Mucosa of descending colon (tissue), 3 donors: ENCODE measurements at regions not wholly inside any gene's neighbourhood (a gene's known extent, or its start where the extent isn't known, plus 50 kb on each side); places are given as distances from the start of the nearest gene placed in this dataset.

Source experiments
- ATAC-seq: fragments of 200-7000 bp; cut with Tn5 transposase; one replicate; pipeline ENCODE4 v1.9.1; 2020; ENCODE audit warnings: mild to moderate bottlenecking, moderate library complexity
- DNase-seq, 3 donors: peaks; one replicate each; pipeline ENCODE4 v3.0.0-alpha.2; 2020
- H3K36me3 ChIP-seq: fragments of 200-600 bp; one replicate; pipeline ENCODE4 v1.8.0; 2021; ENCODE audit warnings: low read depth, mild to moderate bottlenecking
- H3K4me1 ChIP-seq: fragments of 200-600 bp; one replicate; pipeline ENCODE4 v1.8.0; 2021; ENCODE audit warnings: low read depth, mild to moderate bottlenecking
- H3K4me3 ChIP-seq: fragments of 200-600 bp; one replicate; pipeline ENCODE4 v1.8.0; 2021; ENCODE audit warnings: mild to moderate bottlenecking
- H3K9me3 ChIP-seq: fragments of 200-600 bp; one replicate; pipeline ENCODE4 v1.8.0; 2021; ENCODE audit warnings: mild to moderate bottlenecking
- CTCF ChIP-seq: fragments of 200-600 bp; IDR thresholded peaks from one replicate; pipeline ENCODE4 v1.8.0; 2022; ENCODE audit warnings: antibody characterized with exemption, mild to moderate bottlenecking
- intact Hi-C, 2 donors: fragments of 100-400 bp; cut with DNase I in 1 of 2; cut with micrococcal nuclease in 1 of 2; formaldehyde crosslinking; loops; one replicate each; pipeline versions ENCODE4 v1.11.0 to v1.11.1; 2022; cut with DNase I, micrococcal nuclease
- donor health status: DM: no; HTN: no; CAD: no; lungs with moderate emphysema.
- donor health status: DM: no; HTN: no; CAD: no.
- donor health status: DM: no; HTN: yes; CAD: no.

GRCh38 chr3:178048768-178049167 lies 487.5 kb upstream of the KCNMB2 start:
- H3K36me3 ChIP-seq: no peaks in the 10 kb centered on the region
- no peaks in the 10 kb centered on the region for H3K4me1 ChIP-seq
- no peak for TF ChIP-seq CTCF
- no peaks in the 10 kb centered on the region for H3K9me3 ChIP-seq
- DNase-seq: no peak
- no peak overlapping the region for H3K4me3 ChIP-seq
- ATAC-seq: no peak
- intact Hi-C loops: no loop called here

- DNase-seq: no peak
Measured at GRCh38 chr3:178054471-178054870, 481.8 kb upstream of the KCNMB2 start.

DNA sequence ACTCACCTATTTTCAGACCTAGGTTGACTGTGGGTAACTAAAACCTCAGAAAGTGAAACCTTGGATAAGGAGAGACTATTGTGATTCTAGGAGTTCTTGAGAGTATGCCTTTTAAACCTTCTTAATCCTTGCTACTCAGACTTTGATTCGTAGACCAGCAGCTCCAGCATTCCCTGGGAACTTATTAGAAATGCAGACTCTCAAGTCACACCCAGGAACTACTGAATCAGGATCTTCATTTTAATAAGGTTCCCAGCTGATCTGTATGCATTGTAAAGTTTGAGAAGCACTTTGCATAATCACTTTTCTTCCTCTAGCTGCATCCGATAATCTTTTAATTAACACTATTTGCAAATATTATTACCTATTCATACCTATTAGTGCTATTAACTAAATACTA lies 480.3 kb upstream of the KCNMB2 start:
- DNase-seq: no peak
- ATAC-seq: no peak

More at GRCh38 chr3:178054471-178054870, 481.8 kb upstream of the KCNMB2 start:
- intact Hi-C loops: no loop called here
- no peak overlapping the region for H3K4me3 ChIP-seq
- no peak for TF ChIP-seq CTCF
- no peak for ATAC-seq
- no peaks in the 10 kb centered on the region for H3K9me3 ChIP-seq
- H3K36me3 ChIP-seq: no peaks in the 10 kb centered on the region
- no peaks in the 10 kb centered on the region for H3K4me1 ChIP-seq

GRCh38 chr3:178056868-178057267 lies 479.4 kb upstream of the KCNMB2 start:
- intact Hi-C loops: no loop called here
- Histone ChIP-seq H3K36me3 (no peaks in the 10 kb centered on the region), H3K9me3 (no peaks in the 10 kb centered on the region), H3K4me3 (no peak overlapping the region), H3K4me1 (no peaks in the 10 kb centered on the region)
- no peak for TF ChIP-seq CTCF
- DNase-seq (no peak), ATAC-seq (no peak)

More for the DNA sequence above, 480.3 kb upstream of the KCNMB2 start:
- Histone ChIP-seq H3K4me3 (no peak overlapping the region), H3K4me1 (no peaks in the 10 kb centered on the region), H3K36me3 (no peaks in the 10 kb centered on the region), H3K9me3 (no peaks in the 10 kb centered on the region)
- intact Hi-C loops: no loop called here
- TF ChIP-seq CTCF: no peak

GRCh38 chr3:178058629-178059028 lies 477.6 kb upstream of the KCNMB2 start:
- H3K9me3 ChIP-seq: no peaks in the 10 kb centered on the region
- H3K36me3 ChIP-seq: no peaks in the 10 kb centered on the region
- no peak for DNase-seq
- intact Hi-C loops: no loop called here
- ATAC-seq: no peak
- no peaks in the 10 kb centered on the region for H3K4me1 ChIP-seq
- H3K4me3 ChIP-seq: no peak overlapping the region
- no peak for TF ChIP-seq CTCF

- no peaks in the 10 kb centered on the region for H3K9me3 ChIP-seq
- H3K4me3 ChIP-seq: no peak overlapping the region
- no peak for DNase-seq
- no peak for TF ChIP-seq CTCF
- no peaks in the 10 kb centered on the region for H3K4me1 ChIP-seq
- no peaks in the 10 kb centered on the region for H3K36me3 ChIP-seq
- ATAC-seq: no peak
- intact Hi-C loops: no loop called here
Measured at GRCh38 chr3:178059119-178059518, 477.1 kb upstream of the KCNMB2 start.
